HepG2 (cell line): ENCODE measurements at regions not wholly inside any gene's neighbourhood (a gene's known extent, or its start where the extent isn't known, plus 50 kb on each side); places are given as distances from the start of the nearest gene placed in this dataset.

Source experiments
- CREM ChIP-seq, 2 experiments: sonication (generic) in 1 of 2; formaldehyde crosslinking in 1 of 2; IDR thresholded peaks; 2 replicates each; pipeline versions ENCODE4 v1.4.0 to v1.6.1; 2016 to 2020; ENCODE audit warnings: antibody characterized with exemption in 1 of 2, mild to moderate bottlenecking in 1 of 2, missing genetic modification reagents in 1 of 2
- CTCF ChIP-seq: sonication (generic); formaldehyde crosslinking; IDR thresholded peaks from 2 replicates; pipeline ENCODE4 v1.5.0; 2020; ENCODE audit warnings: mild to moderate bottlenecking, missing genetic modification reagents, moderate library complexity
- HCFC1 ChIP-seq: fragments of 150-350 bp; IDR thresholded peaks from 2 replicates; pipeline ENCODE4 v1.6.1; 2014; ENCODE audit warnings: low read depth, low read length
- NR3C1 ChIP-seq: sonication (generic); formaldehyde crosslinking; IDR thresholded peaks from 2 replicates; pipeline ENCODE4 v1.4.0; 2020; ENCODE audit warnings: missing genetic modification reagents
- POLR2AphosphoS5 ChIP-seq: IDR thresholded peaks from 2 replicates; pipeline ENCODE4 v1.6.1; 2012; ENCODE audit warnings: low read depth, low read length
- RXRA ChIP-seq: sonication (generic); formaldehyde crosslinking; IDR thresholded peaks from 2 replicates; pipeline ENCODE4 v1.5.1; 2020; ENCODE audit warnings: missing genetic modification reagents
- ZFY ChIP-seq: sonication (generic); formaldehyde crosslinking; IDR thresholded peaks from 2 replicates; pipeline ENCODE4 v1.4.0; 2020; ENCODE audit warnings: missing genetic modification reagents
- ZNF121 ChIP-seq: sonication (generic); formaldehyde crosslinking; IDR thresholded peaks from 2 replicates; pipeline ENCODE4 v1.5.0; 2020; ENCODE audit warnings: mild to moderate bottlenecking, missing genetic modification reagents
- ZNF512B ChIP-seq: sonication (generic); formaldehyde crosslinking; IDR thresholded peaks from 2 replicates; pipeline ENCODE4 v1.5.1; 2020; ENCODE audit warnings: missing genetic modification reagents, mild to moderate bottlenecking, borderline replicate concordance
- ZNF577 ChIP-seq: sonication (generic); formaldehyde crosslinking; IDR thresholded peaks from 2 replicates; pipeline ENCODE4 v1.4.0; 2020; ENCODE audit warnings: mild to moderate bottlenecking, low read depth, missing genetic modification reagents, borderline replicate concordance
- ZNF687 ChIP-seq: sonication (generic); formaldehyde crosslinking; IDR thresholded peaks from 2 replicates; pipeline ENCODE4 v1.5.1; 2020; ENCODE audit warnings: mild to moderate bottlenecking, missing genetic modification reagents, moderate library complexity
- ZNF781 ChIP-seq: sonication (generic); formaldehyde crosslinking; IDR thresholded peaks from 2 replicates; pipeline ENCODE4 v1.5.1; 2020; ENCODE audit warnings: borderline replicate concordance, mild to moderate bottlenecking, missing genetic modification reagents; ENCODE audit errors: not compliant biosample characterization
- TF ChIP-seq, protein P1 (sequence below): sonication (generic); formaldehyde crosslinking; IDR thresholded peaks from 2 replicates; pipeline ENCODE4 v1.5.1; 2020; ENCODE audit warnings: missing genetic modification reagents, mild to moderate bottlenecking, borderline replicate concordance
- TF ChIP-seq, protein P2 (sequence below): sonication (generic); formaldehyde crosslinking; conservative IDR thresholded peaks from 2 replicates; pipeline ENCODE4 v1.4.0; 2020; ENCODE audit warnings: missing genetic modification reagents

- no peak for TF ChIP-seq ZNF781 (CRISPR knock-in tag)
- no peak for TF ChIP-seq CREM (IDR thresholded peaks at IDR 0.05)
- TF ChIP-seq CREM (CRISPR knock-in tag; IDR thresholded peaks at IDR 0.05), result no peak
- TF ChIP-seq, protein P1, sequence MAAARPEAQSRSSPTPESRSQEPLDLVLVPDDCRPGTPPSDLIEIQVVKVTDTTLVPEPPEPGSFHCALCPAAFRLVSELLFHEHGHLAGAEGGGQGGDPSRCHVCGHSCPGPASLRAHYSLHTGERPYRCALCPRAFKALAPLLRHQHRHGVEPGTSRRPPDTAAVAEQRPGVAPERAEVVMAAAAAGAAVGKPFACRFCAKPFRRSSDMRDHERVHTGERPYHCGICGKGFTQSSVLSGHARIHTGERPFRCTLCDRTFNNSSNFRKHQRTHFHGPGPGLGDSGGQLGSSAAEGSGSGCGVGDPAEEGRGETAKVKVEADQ (CRISPR knock-in tag), result no peak
- no peak for TF ChIP-seq NR3C1
- TF ChIP-seq, protein P2, sequence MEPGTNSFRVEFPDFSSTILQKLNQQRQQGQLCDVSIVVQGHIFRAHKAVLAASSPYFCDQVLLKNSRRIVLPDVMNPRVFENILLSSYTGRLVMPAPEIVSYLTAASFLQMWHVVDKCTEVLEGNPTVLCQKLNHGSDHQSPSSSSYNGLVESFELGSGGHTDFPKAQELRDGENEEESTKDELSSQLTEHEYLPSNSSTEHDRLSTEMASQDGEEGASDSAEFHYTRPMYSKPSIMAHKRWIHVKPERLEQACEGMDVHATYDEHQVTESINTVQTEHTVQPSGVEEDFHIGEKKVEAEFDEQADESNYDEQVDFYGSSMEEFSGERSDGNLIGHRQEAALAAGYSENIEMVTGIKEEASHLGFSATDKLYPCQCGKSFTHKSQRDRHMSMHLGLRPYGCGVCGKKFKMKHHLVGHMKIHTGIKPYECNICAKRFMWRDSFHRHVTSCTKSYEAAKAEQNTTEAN, result no peak
- TF ChIP-seq RXRA, result no peak
- no peak for TF ChIP-seq ZNF687 (CRISPR knock-in tag)
- TF ChIP-seq CTCF (CRISPR knock-in tag), result no peak
- no peak for TF ChIP-seq POLR2AphosphoS5
- no peak for TF ChIP-seq ZNF121 (CRISPR knock-in tag)
- no peak for TF ChIP-seq HCFC1
- TF ChIP-seq ZFY (CRISPR knock-in tag), result no peak
- no peak for TF ChIP-seq ZNF512B (CRISPR knock-in tag)
- no peak for TF ChIP-seq ZNF577 (CRISPR knock-in tag)
Observed at GRCh38 chr2:238595750-238596570, 169.2 kb downstream of the ASB1 start.
